A549 (cell line): ENCODE measurements at regions not wholly inside any gene's neighbourhood (a gene's known extent, or its start where the extent isn't known, plus 50 kb on each side); places are given as distances from the start of the nearest gene placed in this dataset.

ENCODE experiments used
- RCOR1 ChIP-seq: fragments of 150-350 bp; IDR thresholded peaks from 2 replicates; pipeline ENCODE4 v1.6.1; 2014; ENCODE audit warnings: antibody characterized with exemption, low read length, low read depth
- TF ChIP-seq, protein P1 (sequence below): fragments of 450-650 bp; IDR thresholded peaks from 2 replicates; pipeline ENCODE4 v1.6.1; 2014; ENCODE audit warnings: antibody characterized with exemption

DNA sequence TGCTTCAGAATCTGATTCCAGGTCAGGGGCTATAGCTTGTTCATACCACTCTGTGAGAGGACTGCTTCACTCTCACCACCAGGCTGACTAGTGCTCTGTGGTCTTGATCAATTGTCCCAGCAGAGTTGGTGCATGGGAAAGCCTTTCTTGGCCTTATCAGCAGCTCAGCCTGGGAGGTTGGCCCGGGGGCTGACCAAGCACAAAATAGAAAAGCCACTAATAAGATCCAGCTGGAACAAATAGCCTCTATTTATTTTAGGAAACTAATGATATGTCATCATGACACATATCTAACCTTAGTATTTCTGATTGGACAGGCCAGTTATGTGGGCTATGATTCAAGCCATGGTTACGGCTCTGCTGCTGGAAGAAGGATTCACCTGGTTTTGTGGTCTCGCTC, 134.2 kb downstream of the GDAP2 start:
- no peak for TF ChIP-seq RCOR1
- TF ChIP-seq, protein P1, sequence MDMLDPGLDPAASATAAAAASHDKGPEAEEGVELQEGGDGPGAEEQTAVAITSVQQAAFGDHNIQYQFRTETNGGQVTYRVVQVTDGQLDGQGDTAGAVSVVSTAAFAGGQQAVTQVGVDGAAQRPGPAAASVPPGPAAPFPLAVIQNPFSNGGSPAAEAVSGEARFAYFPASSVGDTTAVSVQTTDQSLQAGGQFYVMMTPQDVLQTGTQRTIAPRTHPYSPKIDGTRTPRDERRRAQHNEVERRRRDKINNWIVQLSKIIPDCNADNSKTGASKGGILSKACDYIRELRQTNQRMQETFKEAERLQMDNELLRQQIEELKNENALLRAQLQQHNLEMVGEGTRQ: no peak
